H1 (cell line): ENCODE measurements at regions not wholly inside any gene's neighbourhood (a gene's known extent, or its start where the extent isn't known, plus 50 kb on each side); places are given as distances from the start of the nearest gene placed in this dataset.

ENCODE experiments used
- CTCF ChIA-PET: fragments of 300-600 bp; sonication (Branson Sonifier 250); formaldehyde crosslinking; loops from one replicate; lab custom pipeline; 2021; ENCODE audit not compliant: partially characterized antibody; lab: Charles Lee
- POLR2A ChIA-PET: fragments of 300-600 bp; sonication (Branson Sonifier 250); formaldehyde crosslinking; loops from one replicate; lab custom pipeline; 2021; ENCODE audit warnings: inconsistent platforms; ENCODE audit not compliant: partially characterized antibody; lab: Charles Lee
- DNase-seq, 2 experiments: peaks; one replicate each; pipeline versions ENCODE4 v3.0.0 to v3.0.0-alpha.2; 2010 to 2022; ENCODE audit warnings: low spot score in 2 of 2, low read depth in 1 of 2, mixed read lengths in 1 of 2
- FAIRE-seq: peaks from 2 replicates; lab custom pipeline; 2011; peaks lifted over from hg19 to GRCh38; lab: Jason Lieb, UNC
- H2AFZ ChIP-seq: 2 replicates; pipeline ENCODE4 v1.8.1; 2012; ENCODE audit warnings: low read length, inconsistent platforms
- H2AK5ac ChIP-seq: 2 replicates; pipeline ENCODE4 v1.6.1; 2013; ENCODE audit warnings: low read depth, low read length
- H2BK120ac ChIP-seq: replicated peaks from 2 replicates; pipeline ENCODE3; 2013; ENCODE audit warnings: low read depth, low read length, inconsistent platforms
- H2BK12ac ChIP-seq: 2 replicates; pipeline ENCODE4 v1.6.1; 2013; ENCODE audit warnings: low read depth, low read length
- H2BK15ac ChIP-seq: 2 replicates; pipeline ENCODE4 v1.6.1; 2013; ENCODE audit warnings: low read length
- H2BK20ac ChIP-seq: 2 replicates; pipeline ENCODE4 v1.6.1; 2013; ENCODE audit warnings: low read length
- H2BK5ac ChIP-seq: 2 replicates; pipeline ENCODE4 v1.6.1; 2013; ENCODE audit warnings: low read depth, low read length
- H3K14ac ChIP-seq: 2 replicates; pipeline ENCODE4 v1.6.1; 2013; ENCODE audit warnings: inconsistent platforms; ENCODE audit not compliant: insufficient read length
- H3K18ac ChIP-seq: 2 replicates; pipeline ENCODE4 v1.6.1; 2013; ENCODE audit warnings: low read length; ENCODE audit errors: extremely low read depth
- H3K23ac ChIP-seq: 2 replicates; pipeline ENCODE4 v1.6.1; 2013; ENCODE audit warnings: inconsistent platforms; ENCODE audit not compliant: insufficient read length
- H3K23me2 ChIP-seq: 2 replicates; pipeline ENCODE4 v1.6.1; 2013; ENCODE audit warnings: low read depth, low read length
- H3K27ac ChIP-seq: 2 replicates; pipeline ENCODE4 v1.6.1; 2011; ENCODE audit warnings: low read depth, low read length, inconsistent platforms
- H3K27me3 ChIP-seq, 4 experiments: replicated peaks in 1 of 4; 1 replicate in 1 of 4; 2 replicates in 3 of 4; pipeline versions ENCODE4 v1.6.1 to v1.8.1; 2011 to 2013; ENCODE audit warnings: low read length in 3 of 4, mild to moderate bottlenecking in 3 of 4, inconsistent platforms in 2 of 4, mixed read lengths in 2 of 4, moderate library complexity in 1 of 4; ENCODE audit not compliant: control insufficient read depth in 3 of 4, insufficient read depth in 3 of 4; ENCODE audit errors: extremely low read depth in 1 of 4
- H3K36me3 ChIP-seq, 4 experiments: 2 replicates each; pipeline versions ENCODE4 v1.6.1 to v1.8.1; 2011 to 2013; ENCODE audit warnings: mild to moderate bottlenecking in 4 of 4, low read length in 3 of 4, moderate library complexity in 2 of 4, control low read depth in 1 of 4, inconsistent platforms in 1 of 4; ENCODE audit not compliant: insufficient read depth in 4 of 4, control insufficient read depth in 2 of 4
- H3K4ac ChIP-seq: replicated peaks from 2 replicates; pipeline ENCODE3; 2013; ENCODE audit warnings: low read length, low read depth, mixed read lengths, inconsistent platforms; ENCODE audit not compliant: insufficient read length
- H3K4me1 ChIP-seq, 4 experiments: replicated peaks in 1 of 4; 1 replicate in 1 of 4; 2 replicates in 3 of 4; pipeline versions ENCODE4 v1.6.1 to v1.8.1; 2011 to 2013; ENCODE audit warnings: low read length in 3 of 4, inconsistent platforms in 2 of 4, mixed read lengths in 1 of 4; ENCODE audit not compliant: insufficient read depth in 4 of 4, control insufficient read depth in 3 of 4
- H3K4me2 ChIP-seq, 2 experiments: 2 replicates each; pipeline versions ENCODE4 v1.6.1 to v1.8.1; 2011 to 2013; ENCODE audit warnings: low read depth in 2 of 2, low read length in 2 of 2, control low read depth in 1 of 2, inconsistent platforms in 1 of 2, mild to moderate bottlenecking in 1 of 2; ENCODE audit not compliant: insufficient read depth in 1 of 2
- H3K4me3 ChIP-seq, 4 experiments: fragments of 200-600, 300-600 bp in 1 of 4; sonication (generic), shearing (Covaris generic), sonication (Bioruptor Twin) in 1 of 4; 2 replicates each; pipeline versions ENCODE4 v1.5.1 to v1.8.1; 2011 to 2016; ENCODE audit warnings: low read length in 4 of 4, low read depth in 3 of 4, control low read depth in 2 of 4, inconsistent platforms in 2 of 4, mild to moderate bottlenecking in 2 of 4, mixed read lengths in 1 of 4, moderate library complexity in 1 of 4; ENCODE audit not compliant: insufficient read depth in 2 of 4; ENCODE audit errors: extremely low read depth in 1 of 4
- H3K56ac ChIP-seq: replicated peaks from 2 replicates; pipeline ENCODE3; 2013; ENCODE audit warnings: low read depth, mild to moderate bottlenecking, mixed read lengths, low read length, inconsistent platforms; ENCODE audit not compliant: insufficient read length
- H3K79me1 ChIP-seq: 2 replicates; pipeline ENCODE4 v1.6.1; 2013; ENCODE audit warnings: low read depth, low read length, control low read depth
- H3K79me2 ChIP-seq, 2 experiments: 2 replicates each; pipeline versions ENCODE4 v1.6.1 to v1.8.1; 2012 to 2013; ENCODE audit warnings: low read length in 2 of 2, mild to moderate bottlenecking in 2 of 2, inconsistent platforms in 1 of 2; ENCODE audit not compliant: insufficient read depth in 2 of 2, control insufficient read depth in 1 of 2
- H3K9ac ChIP-seq, 4 experiments: replicated peaks in 1 of 4; 1 replicate in 1 of 4; 2 replicates in 3 of 4; pipeline versions ENCODE4 v1.6.1 to v1.8.1; 2011 to 2013; ENCODE audit warnings: low read depth in 3 of 4, low read length in 3 of 4, control low read depth in 2 of 4, mild to moderate bottlenecking in 2 of 4, moderate library complexity in 2 of 4, inconsistent platforms in 1 of 4; ENCODE audit errors: extremely low read depth in 1 of 4
- H3K9me3 ChIP-seq, 2 experiments: 2 replicates each; pipeline versions ENCODE4 v1.6.1 to v1.8.1; 2012 to 2013; ENCODE audit warnings: mild to moderate bottlenecking in 2 of 2, moderate library complexity in 2 of 2, control low read depth in 1 of 2, inconsistent platforms in 1 of 2, low read depth in 1 of 2, low read length in 1 of 2, mixed read lengths in 1 of 2; ENCODE audit not compliant: insufficient read depth in 2 of 2
- H4K20me1 ChIP-seq, 2 experiments: replicated peaks in 1 of 2; 2 replicates each; pipeline versions ENCODE3 to v1.8.1; 2011 to 2013; ENCODE audit warnings: inconsistent platforms in 2 of 2, low read length in 2 of 2, mild to moderate bottlenecking in 1 of 2; ENCODE audit not compliant: insufficient read depth in 2 of 2, control insufficient read depth in 1 of 2
- H4K5ac ChIP-seq: 2 replicates; pipeline ENCODE4 v1.6.1; 2013; ENCODE audit warnings: low read length, low read depth, mixed read lengths, inconsistent platforms; ENCODE audit not compliant: insufficient read length
- H4K8ac ChIP-seq: 2 replicates; pipeline ENCODE4 v1.8.0; 2013; ENCODE audit warnings: mild to moderate bottlenecking, moderate library complexity, low read length, inconsistent platforms; ENCODE audit not compliant: insufficient read depth; ENCODE audit errors: extremely low read depth
- H4K91ac ChIP-seq: replicated peaks from 2 replicates; pipeline ENCODE3; 2013; ENCODE audit warnings: low read length, mixed read lengths, inconsistent platforms; ENCODE audit not compliant: insufficient read length
- ATF2 ChIP-seq: IDR thresholded peaks from 2 replicates; pipeline ENCODE4 v1.6.1; 2012; ENCODE audit warnings: low read length, inconsistent platforms
- CTBP2 ChIP-seq: IDR thresholded peaks from 2 replicates; pipeline ENCODE4 v1.7.0; 2011; ENCODE audit warnings: borderline replicate concordance, mild to moderate bottlenecking, moderate library complexity, mixed read lengths, low read length; ENCODE audit not compliant: insufficient read depth, insufficient read length
- GABPA ChIP-seq: IDR thresholded peaks from 2 replicates; pipeline ENCODE4 v1.6.1; 2011; ENCODE audit warnings: mild to moderate bottlenecking, low read length, moderate library complexity, borderline replicate concordance; ENCODE audit not compliant: insufficient read depth
- JUN ChIP-seq: IDR thresholded peaks from 2 replicates; pipeline ENCODE4 v1.6.1; 2011; ENCODE audit warnings: low read depth, mild to moderate bottlenecking, improper control_type of control experiment, low read length
- POLR2A ChIP-seq, 2 experiments: IDR thresholded peaks; 1 replicate in 1 of 2; 2 replicates in 1 of 2; pipeline ENCODE4 v1.6.1; 2011; ENCODE audit warnings: low read depth in 2 of 2, low read length in 2 of 2, mild to moderate bottlenecking in 2 of 2; ENCODE audit errors: control extremely low read depth in 1 of 2
- RNF2 ChIP-seq: fragments of 200-900, 300-1000 bp; sonication (generic); IDR thresholded peaks from 2 replicates; pipeline ENCODE4 v1.7.1; 2016; ENCODE audit warnings: borderline replicate concordance, low read depth, mild to moderate bottlenecking, antibody characterized with exemption, low read length; ENCODE audit not compliant: poor library complexity, severe bottlenecking; ENCODE audit errors: missing control alignments
- SP1 ChIP-seq: IDR thresholded peaks from 2 replicates; pipeline ENCODE4 v1.6.1; 2011; ENCODE audit warnings: low read depth, low read length
- WGBS, 2 experiments: shearing (Covaris generic) in 1 of 2; methylation state at CpG; one replicate each; pipeline versions ENCODE4 v1.1.6 to v1.1.7; 2013 to 2015; ENCODE audit warnings: low lambda C conversion rate in 2 of 2, mixed read lengths in 2 of 2, inconsistent platforms in 1 of 2, low coverage in 1 of 2, missing lambda C conversion rate in 1 of 2; ENCODE audit not compliant: insufficient replicate concordance in 2 of 2, insufficient coverage in 1 of 2, insufficient read length in 1 of 2; ENCODE audit errors: extremely low coverage in 1 of 2, missing lambda C conversion rate in 1 of 2; 5-methylcytosine and 5-hydroxymethylcytosine counted together
- TF ChIP-seq, protein P1 (sequence below): IDR thresholded peaks from 2 replicates; pipeline ENCODE4 v1.6.1; 2012; ENCODE audit warnings: inconsistent platforms

DNA sequence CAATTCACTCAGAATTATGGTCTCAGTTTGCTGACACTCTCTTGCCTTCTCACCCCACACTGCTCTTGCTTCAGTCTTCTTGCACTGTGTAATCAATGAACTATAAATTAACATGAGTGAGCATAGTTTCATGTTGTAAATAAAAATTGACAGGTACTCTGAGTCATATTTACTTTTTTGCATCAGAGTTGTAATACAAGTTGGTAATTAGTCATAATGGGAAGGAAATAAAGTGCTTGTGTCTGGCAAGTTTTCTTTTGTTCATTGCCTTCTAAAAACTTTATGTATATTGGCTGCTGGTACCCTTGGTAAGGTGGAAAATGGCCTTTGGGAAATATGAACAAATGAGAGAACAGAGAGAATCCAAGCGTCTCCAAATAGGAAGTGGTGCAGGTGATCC, 169.3 kb upstream of the MAGI2 start:
- no peaks in the 10 kb centered on the region for H3K23me2 ChIP-seq
- no peak overlapping the region for H3K4me3 ChIP-seq
- no peak overlapping the region for H2AK5ac ChIP-seq
- no peak overlapping the region for H2AFZ ChIP-seq
- no peak overlapping the region for H3K56ac ChIP-seq
- no peak overlapping the region for H4K91ac ChIP-seq
- no peak overlapping the region for H2BK15ac ChIP-seq
- no peak overlapping the region for H3K4me2 ChIP-seq
- H2BK120ac ChIP-seq, result no peak overlapping the region
- H3K9ac ChIP-seq, result no peak overlapping the region
- no peaks in the 10 kb centered on the region for H3K9me3 ChIP-seq
- no peak overlapping the region for H3K4ac ChIP-seq
- ChIA-PET POLR2A (no interaction called here), CTCF (no interaction called here)
- FAIRE-seq, result no peak
- H3K36me3 ChIP-seq, result no peaks in the 10 kb centered on the region
- DNase-seq, result no peak
- H3K4me1 ChIP-seq, result no peaks in the 10 kb centered on the region
- H3K23ac ChIP-seq, result no peak overlapping the region
- H4K8ac ChIP-seq, result no peak overlapping the region
- no peak overlapping the region for H2BK20ac ChIP-seq
- 89% methylated on average over 1 of the region's 1 CpG; no CpG with 5 or more reads in 1 of the 2 experiments for WGBS, 2 experiments
- H2BK12ac ChIP-seq, result no peak overlapping the region
- H3K18ac ChIP-seq, result no peak overlapping the region
- no peaks in the 10 kb centered on the region for H3K79me2 ChIP-seq
- H4K5ac ChIP-seq, result no peak overlapping the region
- no peaks in the 10 kb centered on the region for H4K20me1 ChIP-seq
- no peak overlapping the region for H3K14ac ChIP-seq
- H3K27ac ChIP-seq, result no peak overlapping the region
- H3K79me1 ChIP-seq, result no peaks in the 10 kb centered on the region
- no peaks in the 10 kb centered on the region for H3K27me3 ChIP-seq
- H2BK5ac ChIP-seq, result no peak overlapping the region
- TF ChIP-seq RNF2, result no peak
- no peak for TF ChIP-seq POLR2A (IDR thresholded peaks at IDR 0.05; ENCODE audit: control extremely low read depth in 1 of 2, low read depth in 2 of 2, low read length in 2 of 2)
- no peak for TF ChIP-seq ATF2
- no peak for TF ChIP-seq GABPA
- no peak for TF ChIP-seq SP1
- TF ChIP-seq, protein P1, sequence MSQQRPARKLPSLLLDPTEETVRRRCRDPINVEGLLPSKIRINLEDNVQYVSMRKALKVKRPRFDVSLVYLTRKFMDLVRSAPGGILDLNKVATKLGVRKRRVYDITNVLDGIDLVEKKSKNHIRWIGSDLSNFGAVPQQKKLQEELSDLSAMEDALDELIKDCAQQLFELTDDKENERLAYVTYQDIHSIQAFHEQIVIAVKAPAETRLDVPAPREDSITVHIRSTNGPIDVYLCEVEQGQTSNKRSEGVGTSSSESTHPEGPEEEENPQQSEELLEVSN, result no peak
- no peak for TF ChIP-seq CTBP2
- TF ChIP-seq JUN, result no peak
